Esophagus muscularis mucosa (tissue), 4 donors: ENCODE measurements at regions not wholly inside any gene's neighbourhood (a gene's known extent, or its start where the extent isn't known, plus 50 kb on each side); places are given as distances from the start of the nearest gene placed in this dataset.

Experiments
- DNase-seq: peaks from one replicate; pipeline ENCODE4 v3.0.0-alpha.2; 2017; ENCODE audit errors: extremely low spot score
- H3K27ac ChIP-seq, 4 donors: fragments of 200-600 bp; sonication (generic); replicated peaks in 1 of 4; 1 replicate in 3 of 4; 2 replicates in 1 of 4; pipeline ENCODE4 v1.5.1; 2016 to 2019; ENCODE audit warnings: mild to moderate bottlenecking in 1 of 4
- H3K27me3 ChIP-seq, 4 donors: fragments of 200-600 bp; sonication (generic); one replicate each; pipeline versions ENCODE4 v1.5.1 to v1.6.0; 2016 to 2019
- H3K36me3 ChIP-seq, 4 donors: fragments of 200-600 bp; sonication (generic); one replicate each; pipeline ENCODE4 v1.5.1; 2016 to 2019
- H3K4me1 ChIP-seq, 4 donors: fragments of 200-600 bp; sonication (generic); one replicate each; pipeline ENCODE4 v1.5.1; 2016 to 2019
- H3K4me3 ChIP-seq, 4 donors: fragments of 200-600 bp; sonication (generic); 1 replicate in 2 of 4; 2 replicates in 2 of 4; pipeline ENCODE4 v1.5.1; 2016 to 2019; ENCODE audit warnings: mild to moderate bottlenecking in 4 of 4, moderate library complexity in 1 of 4
- H3K9me3 ChIP-seq, 4 donors: fragments of 200-600 bp; sonication (generic); 1 replicate in 3 of 4; 2 replicates in 1 of 4; pipeline ENCODE4 v1.5.1; 2016 to 2019
- CTCF ChIP-seq, 3 experiments: fragments of 200-600 bp in 2 of 3; fragments of 450-650 bp in 1 of 3; sonication (generic) in 2 of 3; IDR thresholded peaks; one replicate each; pipeline ENCODE4 v1.5.1; 2017 to 2019; ENCODE audit warnings: antibody characterized with exemption in 3 of 3, mild to moderate bottlenecking in 2 of 3, moderate library complexity in 1 of 3
- EP300 ChIP-seq: sonication (generic); formaldehyde crosslinking; IDR thresholded peaks from one replicate; pipeline ENCODE4 v1.6.1; 2017; ENCODE audit warnings: antibody characterized with exemption
- POLR2A ChIP-seq: fragments of 450-650 bp; IDR thresholded peaks from one replicate; pipeline ENCODE4 v1.6.1; 2017; ENCODE audit warnings: antibody characterized with exemption, moderate library complexity, mild to moderate bottlenecking, low read depth
- POLR2AphosphoS5 ChIP-seq, 2 donors: sonication (generic); formaldehyde crosslinking; IDR thresholded peaks; one replicate each; pipeline ENCODE4 v1.6.1; 2017; ENCODE audit warnings: antibody characterized with exemption in 2 of 2
- WGBS: methylation state at CpG from one replicate; pipeline ENCODE4 v1.1.5; 2018; 5-methylcytosine and 5-hydroxymethylcytosine counted together
- intact Hi-C: fragments of 100-400 bp; cut with DNase I; formaldehyde crosslinking; loops from one replicate; pipeline ENCODE4 v1.15.1; 2023

GRCh38 chr3:31352331-31352730, 180.4 kb upstream of the STT3B start:
- H3K9me3 ChIP-seq: no peaks in the 10 kb centered on the region
- intact Hi-C loops: no loop called here

GRCh38 chr3:31353166-31353565, 179.6 kb upstream of the STT3B start:
- H3K4me1 ChIP-seq: peaks cover 0 to 7% (median 3%) of the 10 kb centered on the region in 4 donors
- TF ChIP-seq CTCF (IDR thresholded peaks at IDR 0.05): no peak
- 92% methylated on average over 1 of the region's 1 CpG for WGBS
- H3K36me3 ChIP-seq: no peaks in the 10 kb centered on the region
- DNase-seq: no peak
- no peak overlapping the region for H3K4me3 ChIP-seq
- no peaks in the 10 kb centered on the region for H3K27me3 ChIP-seq
- H3K9me3 ChIP-seq: no peaks in the 10 kb centered on the region
- no peak overlapping the region for H3K27ac ChIP-seq
- intact Hi-C loops: no loop called here

More at GRCh38 chr3:31352331-31352730, 180.4 kb upstream of the STT3B start:
- H3K4me1 ChIP-seq: peaks cover 0 to 7% (median 3%) of the 10 kb centered on the region in 4 donors
- no peaks in the 10 kb centered on the region for H3K36me3 ChIP-seq
- DNase-seq: no peak
- no peak for TF ChIP-seq EP300
- TF ChIP-seq POLR2AphosphoS5 (IDR thresholded peaks at IDR 0.05): no peak
- no peak for TF ChIP-seq POLR2A
- no peak for TF ChIP-seq CTCF (IDR thresholded peaks at IDR 0.05)
- H3K27me3 ChIP-seq: no peaks in the 10 kb centered on the region
- no peak overlapping the region for H3K27ac ChIP-seq
- no peak overlapping the region for H3K4me3 ChIP-seq

GRCh38 chr3:31354373-31354772, 178.4 kb upstream of the STT3B start:
- no peak for DNase-seq
- Histone ChIP-seq H3K27ac (no peak overlapping the region), H3K27me3 (no peaks in the 10 kb centered on the region), H3K9me3 (no peaks in the 10 kb centered on the region), H3K4me3 (no peak overlapping the region), H3K4me1 (peaks cover 0 to 7% (median 3%) of the 10 kb centered on the region in 4 donors), H3K36me3 (no peaks in the 10 kb centered on the region)
- intact Hi-C loops: no loop called here
- TF ChIP-seq POLR2AphosphoS5 (IDR thresholded peaks at IDR 0.05) (no peak), CTCF (IDR thresholded peaks at IDR 0.05) (no peak), POLR2A (no peak), EP300 (no peak)

- WGBS: 93% methylated on average over 5 of the region's 5 CpGs
- Histone ChIP-seq H3K9me3 (no peaks in the 10 kb centered on the region), H3K36me3 (no peaks in the 10 kb centered on the region), H3K4me3 (no peak overlapping the region), H3K27ac (no peak overlapping the region), H3K27me3 (no peaks in the 10 kb centered on the region), H3K4me1 (peaks cover 0 to 7% (median 3%) of the 10 kb centered on the region in 4 donors)
- intact Hi-C loops: no loop called here
- TF ChIP-seq POLR2AphosphoS5 (IDR thresholded peaks at IDR 0.05) (no peak), EP300 (no peak), POLR2A (no peak), CTCF (IDR thresholded peaks at IDR 0.05) (no peak)
- no peak for DNase-seq
These were observed 176.9 kb upstream of the STT3B start for GRCh38 chr3:31355807-31356206.

GRCh38 chr3:31356941-31357340, 175.8 kb upstream of the STT3B start:
- H3K9me3 ChIP-seq: no peaks in the 10 kb centered on the region
- intact Hi-C loops: no loop called here
- no peak for DNase-seq
- H3K27ac ChIP-seq: no peak overlapping the region
- peak in 1 of 2 donors; percentile 50 for TF ChIP-seq POLR2AphosphoS5 (IDR thresholded peaks at IDR 0.05)
- no peak for TF ChIP-seq POLR2A
- H3K4me3 ChIP-seq: no peak overlapping the region
- peaks cover 0 to 10% (median 6%) of the 10 kb centered on the region in 4 donors for H3K4me1 ChIP-seq
- 87% methylated on average over 9 of the region's 9 CpGs for WGBS
- H3K27me3 ChIP-seq: no peaks in the 10 kb centered on the region
- H3K36me3 ChIP-seq: no peaks in the 10 kb centered on the region
